C4-2B (cell line): ENCODE measurements at regions not wholly inside any gene's neighbourhood (a gene's known extent, or its start where the extent isn't known, plus 50 kb on each side); places are given as distances from the start of the nearest gene placed in this dataset.

ENCODE experiments used
- CTCF ChIP-seq: fragments of 450-650 bp; conservative IDR thresholded peaks from 2 replicates; pipeline ENCODE4 v1.5.1; 2017; ENCODE audit warnings: mild to moderate bottlenecking
- ZFX ChIP-seq: fragments of 450-650 bp; IDR thresholded peaks from 2 replicates; pipeline ENCODE4 v1.6.1; 2017

- TF ChIP-seq CTCF (no peak), ZFX (no peak)
Observed at GRCh38 chr18:66110607-66111006, 359.8 kb downstream of the CDH7 start.
